GM12874 (cell line): ENCODE measurements at regions not wholly inside any gene's neighbourhood (a gene's known extent, or its start where the extent isn't known, plus 50 kb on each side); places are given as distances from the start of the nearest gene placed in this dataset.

Experiments used
- TF ChIP-seq, protein P1 (sequence below): IDR thresholded peaks from 2 replicates; pipeline ENCODE4 v1.5.1; 2011; ENCODE audit warnings: low read depth, mild to moderate bottlenecking, control low read depth, low read length, moderate library complexity; ENCODE audit not compliant: insufficient read depth

DNA sequence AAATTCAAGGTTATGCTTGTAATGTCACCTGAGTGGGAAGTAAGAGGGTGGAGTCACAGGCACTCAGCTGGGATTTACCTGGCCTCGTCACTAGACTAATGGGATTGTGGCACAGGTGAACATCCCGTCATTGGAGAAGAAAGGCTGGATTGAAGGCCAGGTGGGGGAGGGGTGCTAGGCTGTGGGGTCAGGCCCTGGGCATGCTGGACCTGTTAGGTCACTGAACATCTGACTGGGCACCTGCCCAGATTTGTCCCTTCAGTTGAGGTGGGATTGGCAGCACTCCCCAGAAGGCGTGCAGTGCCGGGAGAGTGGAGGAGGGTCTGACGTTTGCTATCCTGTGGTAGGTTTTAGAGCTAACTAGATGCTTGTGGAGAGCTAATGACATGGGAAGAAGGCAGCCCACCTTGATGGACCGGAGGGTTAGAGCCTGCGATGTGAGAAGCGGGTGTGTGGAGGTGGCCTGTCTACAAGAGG lies 161.5 kb upstream of the ZNF267 start:
- TF ChIP-seq, protein P1, sequence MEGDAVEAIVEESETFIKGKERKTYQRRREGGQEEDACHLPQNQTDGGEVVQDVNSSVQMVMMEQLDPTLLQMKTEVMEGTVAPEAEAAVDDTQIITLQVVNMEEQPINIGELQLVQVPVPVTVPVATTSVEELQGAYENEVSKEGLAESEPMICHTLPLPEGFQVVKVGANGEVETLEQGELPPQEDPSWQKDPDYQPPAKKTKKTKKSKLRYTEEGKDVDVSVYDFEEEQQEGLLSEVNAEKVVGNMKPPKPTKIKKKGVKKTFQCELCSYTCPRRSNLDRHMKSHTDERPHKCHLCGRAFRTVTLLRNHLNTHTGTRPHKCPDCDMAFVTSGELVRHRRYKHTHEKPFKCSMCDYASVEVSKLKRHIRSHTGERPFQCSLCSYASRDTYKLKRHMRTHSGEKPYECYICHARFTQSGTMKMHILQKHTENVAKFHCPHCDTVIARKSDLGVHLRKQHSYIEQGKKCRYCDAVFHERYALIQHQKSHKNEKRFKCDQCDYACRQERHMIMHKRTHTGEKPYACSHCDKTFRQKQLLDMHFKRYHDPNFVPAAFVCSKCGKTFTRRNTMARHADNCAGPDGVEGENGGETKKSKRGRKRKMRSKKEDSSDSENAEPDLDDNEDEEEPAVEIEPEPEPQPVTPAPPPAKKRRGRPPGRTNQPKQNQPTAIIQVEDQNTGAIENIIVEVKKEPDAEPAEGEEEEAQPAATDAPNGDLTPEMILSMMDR = no peak

GRCh38 chr16:31713071-31713944 lies 160.3 kb upstream of the ZNF267 start:
- TF ChIP-seq, protein P1 = no peak

GRCh38 chr16:31713945-31714902 lies 159.4 kb upstream of the ZNF267 start:
- TF ChIP-seq, protein P1 = peak; percentile 55

GRCh38 chr16:31714903-31715504 lies 158.6 kb upstream of the ZNF267 start:
- TF ChIP-seq, protein P1 = no peak

DNA sequence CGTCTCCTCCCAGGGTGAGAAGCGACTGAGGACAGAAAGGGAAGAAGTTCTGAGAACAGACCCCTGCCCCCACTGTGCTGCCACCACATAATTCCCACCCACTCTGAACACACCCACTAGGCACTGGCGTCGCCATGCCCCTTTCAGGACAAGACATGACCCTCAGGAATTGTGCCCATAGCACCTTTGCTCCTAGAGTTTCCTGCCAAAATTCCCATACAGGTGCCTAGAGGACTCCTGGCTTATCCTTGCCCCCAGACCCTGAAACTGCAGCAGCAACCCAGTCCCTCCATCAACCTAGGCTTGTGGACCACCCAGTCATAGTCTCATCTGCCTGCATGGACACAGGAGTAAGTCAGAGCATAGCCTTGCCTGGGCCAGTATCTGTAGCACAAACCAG lies 157.7 kb upstream of the ZNF267 start:
- TF ChIP-seq, protein P1 = no peak

- TF ChIP-seq, protein P1 = no peak
Observed at GRCh38 chr16:31718998-31719397, 154.6 kb upstream of the ZNF267 start.
